NT2/D1 (cell line): ENCODE measurements at regions not wholly inside any gene's neighbourhood (a gene's known extent, or its start where the extent isn't known, plus 50 kb on each side); places are given as distances from the start of the nearest gene placed in this dataset.
"Not testable (repeated sequence)": the region's sequence is repeated elsewhere in the genome, so short reads cannot be mapped to it uniquely, and the experiment has no call there.

ENCODE experiments used
- DNase-seq: peaks from one replicate; pipeline ENCODE4 v3.0.0-alpha.2; 2011; ENCODE audit warnings: low read depth, low spot score
- H3K27me3 ChIP-seq: 2 replicates; pipeline ENCODE4 v1.6.0; 2011; ENCODE audit warnings: mild to moderate bottlenecking; ENCODE audit not compliant: insufficient read length, insufficient read depth
- H3K36me3 ChIP-seq: 2 replicates; pipeline ENCODE4 v1.6.1; 2011; ENCODE audit warnings: mild to moderate bottlenecking, low read length, mixed read lengths; ENCODE audit not compliant: insufficient read depth, insufficient read length
- H3K4me1 ChIP-seq: 2 replicates; pipeline ENCODE4 v1.5.1; 2011; ENCODE audit not compliant: insufficient read depth, insufficient read length
- H3K4me3 ChIP-seq: 2 replicates; pipeline ENCODE4 v1.5.1; 2011; ENCODE audit warnings: low read depth; ENCODE audit not compliant: insufficient read length
- H3K9ac ChIP-seq: 2 replicates; pipeline ENCODE4 v1.6.0; 2011; ENCODE audit warnings: low read depth; ENCODE audit not compliant: insufficient read length
- H3K9me3 ChIP-seq: 2 replicates; pipeline ENCODE4 v1.5.1; 2011; ENCODE audit warnings: mild to moderate bottlenecking, low read length; ENCODE audit not compliant: insufficient read depth
- SUZ12 ChIP-seq: IDR thresholded peaks from 2 replicates; pipeline ENCODE4 v1.6.1; 2011; ENCODE audit not compliant: insufficient read length, insufficient read depth; ENCODE audit errors: extremely low read depth
- YY1 ChIP-seq: IDR thresholded peaks from 2 replicates; pipeline ENCODE4 v1.6.1; 2011; ENCODE audit not compliant: insufficient read length, insufficient read depth
- ZNF274 ChIP-seq: IDR thresholded peaks from 2 replicates; pipeline ENCODE4 v1.6.1; 2011; ENCODE audit warnings: mild to moderate bottlenecking, low read depth, low read length

GRCh38 chr3:178209618-178210017 lies 326.6 kb upstream of the KCNMB2 start:
- not testable (repeated sequence) for H3K4me3 ChIP-seq, H3K27me3 ChIP-seq, H3K4me1 ChIP-seq, H3K9me3 ChIP-seq, H3K9ac ChIP-seq, H3K36me3 ChIP-seq, DNase-seq

- DNase-seq, H3K9ac ChIP-seq, H3K4me1 ChIP-seq, H3K36me3 ChIP-seq, H3K27me3 ChIP-seq, H3K9me3 ChIP-seq, H3K4me3 ChIP-seq: not testable (repeated sequence)
These were observed 325.1 kb upstream of the KCNMB2 start for GRCh38 chr3:178211086-178211485.

- Histone ChIP-seq H3K27me3 (no peaks in the 10 kb centered on the region), H3K9me3 (no peaks in the 10 kb centered on the region), H3K9ac (no peak overlapping the region), H3K36me3 (no peaks in the 10 kb centered on the region), H3K4me3 (no peak overlapping the region), H3K4me1 (no peaks in the 10 kb centered on the region)
- TF ChIP-seq SUZ12 (no peak), ZNF274 (no peak), YY1 (no peak)
- DNase-seq = no peak
These were observed 318.8 kb upstream of the KCNMB2 start for GRCh38 chr3:178217479-178217878.

- Histone ChIP-seq H3K4me1 (no peaks in the 10 kb centered on the region), H3K9me3 (no peaks in the 10 kb centered on the region), H3K27me3 (no peaks in the 10 kb centered on the region), H3K36me3 (no peaks in the 10 kb centered on the region), H3K9ac (no peak overlapping the region), H3K4me3 (no peak overlapping the region)
- no peak for DNase-seq
- TF ChIP-seq SUZ12 = no peak
- no peak for TF ChIP-seq YY1
- no peak for TF ChIP-seq ZNF274
These were observed 318.0 kb upstream of the KCNMB2 start for GRCh38 chr3:178218231-178218630.

GRCh38 chr3:178219661-178220060 lies 316.6 kb upstream of the KCNMB2 start:
- H3K9me3 ChIP-seq, H3K9ac ChIP-seq, H3K27me3 ChIP-seq, H3K36me3 ChIP-seq, H3K4me3 ChIP-seq, DNase-seq, H3K4me1 ChIP-seq: not testable (repeated sequence)

GRCh38 chr3:178223876-178224275 lies 312.4 kb upstream of the KCNMB2 start:
- TF ChIP-seq ZNF274 = no peak
- no peak for TF ChIP-seq SUZ12
- TF ChIP-seq YY1 = no peak
- no peak overlapping the region for H3K9ac ChIP-seq
- H3K27me3 ChIP-seq = no peaks in the 10 kb centered on the region
- H3K36me3 ChIP-seq = no peaks in the 10 kb centered on the region
- H3K9me3 ChIP-seq = no peaks in the 10 kb centered on the region
- DNase-seq = no peak
- H3K4me3 ChIP-seq = no peak overlapping the region
- H3K4me1 ChIP-seq = no peaks in the 10 kb centered on the region

- Histone ChIP-seq H3K4me1 (no peaks in the 10 kb centered on the region), H3K4me3 (no peak overlapping the region), H3K9ac (no peak overlapping the region), H3K36me3 (no peaks in the 10 kb centered on the region), H3K27me3 (no peaks in the 10 kb centered on the region), H3K9me3 (no peaks in the 10 kb centered on the region)
- TF ChIP-seq ZNF274 = no peak
- no peak for TF ChIP-seq SUZ12
- TF ChIP-seq YY1 = no peak
- DNase-seq = no peak
These were observed 310.1 kb upstream of the KCNMB2 start for GRCh38 chr3:178226094-178226493.

GRCh38 chr3:178231645-178232044 lies 304.6 kb upstream of the KCNMB2 start:
- Histone ChIP-seq H3K4me3 (no peak overlapping the region), H3K27me3 (no peaks in the 10 kb centered on the region), H3K4me1 (no peaks in the 10 kb centered on the region), H3K9ac (no peak overlapping the region), H3K36me3 (no peaks in the 10 kb centered on the region), H3K9me3 (no peaks in the 10 kb centered on the region)
- TF ChIP-seq SUZ12 = no peak
- TF ChIP-seq YY1 = no peak
- no peak for TF ChIP-seq ZNF274
- no peak for DNase-seq

GRCh38 chr3:178233371-178234071 lies 302.7 kb upstream of the KCNMB2 start:
- no peak for TF ChIP-seq YY1
- no peak for TF ChIP-seq SUZ12
- TF ChIP-seq ZNF274 = no peak
- H3K27me3 ChIP-seq = no peaks in the 10 kb centered on the region
- H3K9me3 ChIP-seq = no peaks in the 10 kb centered on the region
- no peak for DNase-seq
- H3K36me3 ChIP-seq = no peaks in the 10 kb centered on the region
- no peak overlapping the region for H3K4me3 ChIP-seq
- no peak overlapping the region for H3K9ac ChIP-seq
- H3K4me1 ChIP-seq = no peaks in the 10 kb centered on the region
